Parathyroid adenoma (tissue), 2 donors: ENCODE measurements at regions not wholly inside any gene's neighbourhood (a gene's known extent, or its start where the extent isn't known, plus 50 kb on each side); places are given as distances from the start of the nearest gene placed in this dataset.

ENCODE experiments used
- H2AFZ ChIP-seq: fragments of 300-600 bp; sonication (generic); one replicate; pipeline ENCODE4 v1.7.0; 2017; ENCODE audit warnings: antibody characterized with exemption, mild to moderate bottlenecking
- H3K27ac ChIP-seq: fragments of 300-600 bp; sonication (generic); one replicate; pipeline ENCODE4 v1.7.0; 2017
- H3K27me3 ChIP-seq: fragments of 300-600 bp; sonication (generic); one replicate; pipeline ENCODE4 v1.7.0; 2017; ENCODE audit warnings: low read length; ENCODE audit not compliant: control insufficient read depth, insufficient read depth
- H3K36me3 ChIP-seq: fragments of 300-600 bp; sonication (generic); one replicate; pipeline ENCODE4 v1.7.0; 2017; ENCODE audit warnings: low read length; ENCODE audit not compliant: control insufficient read depth, insufficient read depth
- H3K4me1 ChIP-seq: fragments of 300-600 bp; sonication (generic); one replicate; pipeline ENCODE4 v1.7.0; 2017; ENCODE audit warnings: control low read depth
- H3K4me2 ChIP-seq: fragments of 300-600 bp; sonication (generic); one replicate; pipeline ENCODE4 v1.7.0; 2017; ENCODE audit warnings: low read length
- H3K4me3 ChIP-seq: fragments of 300-600 bp; sonication (generic); one replicate; pipeline ENCODE4 v1.7.0; 2017; ENCODE audit warnings: low read depth, low read length
- H3K79me2 ChIP-seq: fragments of 300-600 bp; sonication (generic); one replicate; pipeline ENCODE4 v1.7.0; 2017; ENCODE audit warnings: control low read depth
- H3K9ac ChIP-seq: fragments of 300-600 bp; sonication (generic); one replicate; pipeline ENCODE4 v1.7.0; 2017; ENCODE audit warnings: mild to moderate bottlenecking
- H3K9me3 ChIP-seq: fragments of 300-600 bp; sonication (generic); one replicate; pipeline ENCODE4 v1.7.0; 2017; ENCODE audit warnings: low read length; ENCODE audit not compliant: control insufficient read depth
- TF ChIP-seq, protein P1 (sequence below): fragments of 300-600 bp; sonication (generic); IDR thresholded peaks from one replicate; pipeline ENCODE4 v1.7.0; 2017; ENCODE audit warnings: antibody characterized with exemption, mild to moderate bottlenecking
- donor health status: primary hyperparathyroidism.

- Histone ChIP-seq H3K9ac (no peak overlapping the region), H3K9me3 (no peaks in the 10 kb centered on the region), H3K27me3 (no peaks in the 10 kb centered on the region), H2AFZ (no peak overlapping the region), H3K27ac (no peak overlapping the region), H3K4me2 (no peak overlapping the region), H3K36me3 (no peaks in the 10 kb centered on the region), H3K79me2 (no peaks in the 10 kb centered on the region), H3K4me3 (no peak overlapping the region), H3K4me1 (no peaks in the 10 kb centered on the region)
- TF ChIP-seq, protein P1, sequence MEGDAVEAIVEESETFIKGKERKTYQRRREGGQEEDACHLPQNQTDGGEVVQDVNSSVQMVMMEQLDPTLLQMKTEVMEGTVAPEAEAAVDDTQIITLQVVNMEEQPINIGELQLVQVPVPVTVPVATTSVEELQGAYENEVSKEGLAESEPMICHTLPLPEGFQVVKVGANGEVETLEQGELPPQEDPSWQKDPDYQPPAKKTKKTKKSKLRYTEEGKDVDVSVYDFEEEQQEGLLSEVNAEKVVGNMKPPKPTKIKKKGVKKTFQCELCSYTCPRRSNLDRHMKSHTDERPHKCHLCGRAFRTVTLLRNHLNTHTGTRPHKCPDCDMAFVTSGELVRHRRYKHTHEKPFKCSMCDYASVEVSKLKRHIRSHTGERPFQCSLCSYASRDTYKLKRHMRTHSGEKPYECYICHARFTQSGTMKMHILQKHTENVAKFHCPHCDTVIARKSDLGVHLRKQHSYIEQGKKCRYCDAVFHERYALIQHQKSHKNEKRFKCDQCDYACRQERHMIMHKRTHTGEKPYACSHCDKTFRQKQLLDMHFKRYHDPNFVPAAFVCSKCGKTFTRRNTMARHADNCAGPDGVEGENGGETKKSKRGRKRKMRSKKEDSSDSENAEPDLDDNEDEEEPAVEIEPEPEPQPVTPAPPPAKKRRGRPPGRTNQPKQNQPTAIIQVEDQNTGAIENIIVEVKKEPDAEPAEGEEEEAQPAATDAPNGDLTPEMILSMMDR = no peak
These were observed 797.0 kb upstream of the GJE1 start for GRCh38 chr6:141335477-141336273.

DNA sequence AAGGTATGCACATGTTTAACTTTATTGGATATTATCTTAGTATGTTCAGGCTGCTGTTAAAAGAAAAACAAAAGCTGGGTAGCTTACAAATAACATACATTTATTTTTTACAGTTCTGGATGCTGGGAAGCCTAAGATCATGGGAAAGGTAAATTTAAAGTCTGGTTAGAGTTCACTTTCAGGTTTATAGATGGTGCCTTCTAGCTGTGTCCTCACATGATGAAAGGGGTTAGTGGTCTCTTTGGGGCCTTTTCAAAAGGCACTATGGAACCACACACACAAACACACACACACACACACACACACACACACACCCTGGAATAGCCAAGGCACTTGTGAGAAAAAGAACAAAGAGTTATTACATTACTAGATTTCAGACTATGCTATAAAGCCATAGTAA is 805.8 kb upstream of the GJE1 start:
- H3K4me3 ChIP-seq = no peak overlapping the region

DNA sequence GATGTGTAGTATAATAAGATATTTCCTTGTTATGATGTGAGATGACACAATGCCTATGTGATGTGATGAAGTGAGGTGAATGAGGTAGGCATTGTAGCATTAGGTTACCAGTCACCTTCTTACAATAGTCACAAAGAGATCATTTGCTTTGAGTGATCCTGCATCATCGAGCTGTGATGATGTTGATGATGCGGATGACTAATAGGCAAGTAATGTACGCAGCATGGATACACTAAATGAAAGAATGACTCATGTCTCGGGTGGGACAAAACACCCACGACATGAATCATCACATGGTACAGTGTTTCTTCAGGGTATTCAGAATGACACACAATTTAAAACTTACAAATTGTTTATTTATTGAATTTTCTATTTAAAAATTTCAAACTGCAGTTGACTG is 806.3 kb upstream of the GJE1 start:
- H3K4me2 ChIP-seq = no peak overlapping the region
- H3K4me3 ChIP-seq = no peak overlapping the region
- no peaks in the 10 kb centered on the region for H3K79me2 ChIP-seq
- no peak overlapping the region for H3K9ac ChIP-seq
- H3K27me3 ChIP-seq = no peaks in the 10 kb centered on the region
- no peak overlapping the region for H3K27ac ChIP-seq
- TF ChIP-seq, protein P1 = no peak
- H2AFZ ChIP-seq = no peak overlapping the region
- no peaks in the 10 kb centered on the region for H3K36me3 ChIP-seq
- no peaks in the 10 kb centered on the region for H3K9me3 ChIP-seq
- no peaks in the 10 kb centered on the region for H3K4me1 ChIP-seq

More for the DNA sequence above, 805.8 kb upstream of the GJE1 start:
- Histone ChIP-seq H3K9ac (no peak overlapping the region), H3K27ac (no peak overlapping the region), H2AFZ (no peak overlapping the region), H3K4me2 (no peak overlapping the region), H3K4me1 (no peaks in the 10 kb centered on the region), H3K36me3 (no peaks in the 10 kb centered on the region), H3K9me3 (no peaks in the 10 kb centered on the region), H3K79me2 (no peaks in the 10 kb centered on the region), H3K27me3 (no peaks in the 10 kb centered on the region)
- TF ChIP-seq, protein P1 = no peak

DNA sequence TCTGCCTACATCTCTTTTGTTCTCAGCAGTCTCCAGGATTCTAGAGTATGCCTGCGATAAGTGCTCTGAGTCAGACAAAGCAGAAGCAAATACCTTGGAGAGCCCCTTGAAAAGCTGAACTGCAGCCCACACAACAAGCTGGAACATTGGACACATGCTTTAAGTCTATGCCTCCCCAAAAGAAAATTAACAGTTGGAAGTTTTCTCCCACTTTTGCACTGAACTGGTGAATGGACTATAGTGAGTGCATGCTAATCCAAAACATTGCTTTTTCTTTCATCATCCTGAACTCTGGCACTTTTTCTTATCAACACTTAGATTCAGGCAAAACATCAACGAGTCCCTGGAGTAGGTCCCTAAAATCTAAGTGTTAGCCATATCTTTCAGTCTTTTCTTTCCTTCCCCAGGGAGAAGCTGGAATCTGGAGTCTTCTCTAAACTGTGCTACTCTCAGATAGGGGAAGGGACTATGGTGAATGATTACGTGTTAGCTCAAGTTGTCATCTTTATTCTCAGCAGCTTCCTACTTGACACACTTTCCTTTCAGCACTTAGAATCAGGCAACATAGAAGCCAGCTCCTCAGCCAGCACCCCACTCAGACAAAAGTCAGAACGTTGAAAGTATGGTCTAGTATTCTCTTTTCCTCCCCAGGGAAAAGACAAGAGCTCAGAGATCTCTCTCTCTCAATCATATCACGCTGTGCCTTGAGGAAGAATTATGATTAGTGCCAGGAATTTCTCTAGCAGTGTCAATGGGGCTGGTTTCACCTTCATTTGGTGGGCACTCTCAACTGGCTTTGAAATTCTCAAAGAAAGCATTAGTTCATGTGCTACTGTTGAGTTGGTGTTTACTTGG is 811.0 kb upstream of the GJE1 start:
- Histone ChIP-seq H3K27me3 (no peaks in the 10 kb centered on the region), H3K4me2 (no peak overlapping the region), H3K36me3 (no peaks in the 10 kb centered on the region), H3K4me3 (no peak overlapping the region), H3K9me3 (no peaks in the 10 kb centered on the region), H3K27ac (no peak overlapping the region), H2AFZ (peak overlapping the region; percentile 19), H3K4me1 (no peaks in the 10 kb centered on the region), H3K9ac (no peak overlapping the region), H3K79me2 (no peaks in the 10 kb centered on the region)
- TF ChIP-seq, protein P1 = no peak
